Neural progenitor cell (in vitro differentiated cells): ENCODE measurements at regions not wholly inside any gene's neighbourhood (a gene's known extent, or its start where the extent isn't known, plus 50 kb on each side); places are given as distances from the start of the nearest gene placed in this dataset.

Source experiments
- EZH2 ChIP-seq: fragments of 200-600 bp; sonication (generic); IDR thresholded peaks from 2 replicates; pipeline ENCODE4 v1.6.1; 2017; ENCODE audit warnings: antibody characterized with exemption, mild to moderate bottlenecking, moderate library complexity
- EZH2phosphoT487 ChIP-seq: fragments of 200-600 bp; sonication (generic); IDR thresholded peaks from 2 replicates; pipeline ENCODE4 v1.6.1; 2017; ENCODE audit warnings: antibody characterized with exemption
- TF ChIP-seq, protein P1 (sequence below): fragments of 200-600 bp; sonication (generic); IDR thresholded peaks from 2 replicates; pipeline ENCODE4 v1.5.1; 2017; ENCODE audit warnings: antibody characterized with exemption, mild to moderate bottlenecking

DNA sequence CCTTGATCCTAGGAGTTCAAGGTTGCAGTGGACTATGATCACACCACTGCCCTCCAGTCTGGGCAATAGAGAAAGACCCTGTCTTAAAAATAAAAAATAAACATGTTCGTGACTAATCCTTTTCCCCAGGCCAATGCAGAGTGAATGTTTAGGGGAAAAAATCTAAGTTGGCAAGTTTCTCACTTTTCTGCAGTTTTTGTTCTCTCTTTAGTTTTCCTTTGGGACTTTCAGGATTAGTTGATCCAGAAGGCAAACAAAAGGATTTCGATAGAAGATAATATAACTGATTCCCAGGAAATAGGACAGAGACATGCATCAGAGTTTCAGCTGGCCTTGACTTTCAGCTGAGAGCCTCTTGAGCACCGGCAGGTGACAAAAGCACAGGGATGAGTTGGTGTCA, 53.3 kb downstream of the SOD2 start:
- TF ChIP-seq, protein P1, sequence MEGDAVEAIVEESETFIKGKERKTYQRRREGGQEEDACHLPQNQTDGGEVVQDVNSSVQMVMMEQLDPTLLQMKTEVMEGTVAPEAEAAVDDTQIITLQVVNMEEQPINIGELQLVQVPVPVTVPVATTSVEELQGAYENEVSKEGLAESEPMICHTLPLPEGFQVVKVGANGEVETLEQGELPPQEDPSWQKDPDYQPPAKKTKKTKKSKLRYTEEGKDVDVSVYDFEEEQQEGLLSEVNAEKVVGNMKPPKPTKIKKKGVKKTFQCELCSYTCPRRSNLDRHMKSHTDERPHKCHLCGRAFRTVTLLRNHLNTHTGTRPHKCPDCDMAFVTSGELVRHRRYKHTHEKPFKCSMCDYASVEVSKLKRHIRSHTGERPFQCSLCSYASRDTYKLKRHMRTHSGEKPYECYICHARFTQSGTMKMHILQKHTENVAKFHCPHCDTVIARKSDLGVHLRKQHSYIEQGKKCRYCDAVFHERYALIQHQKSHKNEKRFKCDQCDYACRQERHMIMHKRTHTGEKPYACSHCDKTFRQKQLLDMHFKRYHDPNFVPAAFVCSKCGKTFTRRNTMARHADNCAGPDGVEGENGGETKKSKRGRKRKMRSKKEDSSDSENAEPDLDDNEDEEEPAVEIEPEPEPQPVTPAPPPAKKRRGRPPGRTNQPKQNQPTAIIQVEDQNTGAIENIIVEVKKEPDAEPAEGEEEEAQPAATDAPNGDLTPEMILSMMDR = no peak
- TF ChIP-seq EZH2phosphoT487 (no peak), EZH2 (no peak)
